CD4-positive, alpha-beta T cell treated with Interleukin-10 for 1 hour (primary cell): ENCODE measurements at regions not wholly inside any gene's neighbourhood (a gene's known extent, or its start where the extent isn't known, plus 50 kb on each side); places are given as distances from the start of the nearest gene placed in this dataset.

Experiments
- DNase-seq: peaks from one replicate; pipeline ENCODE4 v3.0.0-alpha.2; 2020

GRCh38 chr20:60486315-60486714, 528.1 kb downstream of the CDH26 start:
- no peak for DNase-seq

- no peak for DNase-seq
These were observed 528.7 kb downstream of the CDH26 start for GRCh38 chr20:60486937-60487336.

GRCh38 chr20:60490217-60491050, 532.2 kb downstream of the CDH26 start:
- DNase-seq = no peak

GRCh38 chr20:60491051-60491581, 532.9 kb downstream of the CDH26 start:
- DNase-seq = no peak

GRCh38 chr20:60494476-60494875, 536.3 kb downstream of the CDH26 start:
- DNase-seq = no peak

- no peak for DNase-seq
These were observed 539.2 kb downstream of the CDH26 start for GRCh38 chr20:60497298-60498035.

- DNase-seq = no peak
These were observed 541.9 kb downstream of the CDH26 start for GRCh38 chr20:60500038-60500701.

- no peak for DNase-seq
These were observed 542.8 kb downstream of the CDH26 start for GRCh38 chr20:60501048-60501447.

GRCh38 chr20:60502881-60503280, 544.7 kb downstream of the CDH26 start:
- DNase-seq = no peak

- DNase-seq = no peak
These were observed 547.2 kb downstream of the CDH26 start for GRCh38 chr20:60505423-60505822.

- DNase-seq = no peak
These were observed 547.8 kb downstream of the CDH26 start for GRCh38 chr20:60506061-60506460.

- DNase-seq = no peak
These were observed 549.0 kb downstream of the CDH26 start for GRCh38 chr20:60507087-60507694.

GRCh38 chr20:60509407-60509806, 551.2 kb downstream of the CDH26 start:
- DNase-seq = no peak

- DNase-seq = no peak
These were observed 552.1 kb downstream of the CDH26 start for GRCh38 chr20:60510356-60510755.

GRCh38 chr20:60512443-60512842, 554.2 kb downstream of the CDH26 start:
- DNase-seq = no peak

- DNase-seq = no peak
These were observed 554.9 kb downstream of the CDH26 start for GRCh38 chr20:60513141-60513540.

- DNase-seq = no peak
These were observed 558.2 kb downstream of the CDH26 start for GRCh38 chr20:60516442-60516841.

GRCh38 chr20:60518022-60518421, 559.8 kb downstream of the CDH26 start:
- no peak for DNase-seq

GRCh38 chr20:60525397-60525796, 567.2 kb downstream of the CDH26 start:
- DNase-seq = no peak

- no peak for DNase-seq
These were observed 569.4 kb downstream of the CDH26 start for GRCh38 chr20:60527656-60528055.

GRCh38 chr20:60528141-60528540, 569.9 kb downstream of the CDH26 start:
- DNase-seq = no peak

GRCh38 chr20:60529149-60529548, 570.9 kb downstream of the CDH26 start:
- DNase-seq = no peak

GRCh38 chr20:60535211-60535610, 577.0 kb downstream of the CDH26 start:
- DNase-seq = no peak
